Colonic mucosa (tissue), 4 donors: ENCODE measurements at regions not wholly inside any gene's neighbourhood (a gene's known extent, or its start where the extent isn't known, plus 50 kb on each side); places are given as distances from the start of the nearest gene placed in this dataset.

Source experiments
- DNase-seq: peaks from one replicate; pipeline ENCODE4 v3.0.0-alpha.2; 2020
- H3K27ac ChIP-seq: fragments of 200-600 bp; one replicate; pipeline ENCODE4 v1.8.0; 2021
- H3K27me3 ChIP-seq: fragments of 200-600 bp; one replicate; pipeline ENCODE4 v1.8.0; 2021
- H3K36me3 ChIP-seq: fragments of 200-600 bp; one replicate; pipeline ENCODE4 v1.8.0; 2021
- H3K4me1 ChIP-seq: fragments of 200-600 bp; one replicate; pipeline ENCODE4 v1.8.0; 2021; ENCODE audit warnings: mild to moderate bottlenecking
- H3K4me3 ChIP-seq: fragments of 200-600 bp; one replicate; pipeline ENCODE4 v1.8.0; 2021
- H3K9ac ChIP-seq, 2 donors: one replicate each; pipeline ENCODE4 v1.7.0; 2013; ENCODE audit warnings: control low read depth in 2 of 2, low read depth in 2 of 2, low read length in 2 of 2
- H3K9me3 ChIP-seq: fragments of 200-600 bp; one replicate; pipeline ENCODE4 v1.8.0; 2021
- CTCF ChIP-seq: fragments of 200-600 bp; IDR thresholded peaks from one replicate; pipeline ENCODE4 v1.8.0; 2022; ENCODE audit warnings: antibody characterized with exemption, mild to moderate bottlenecking
- intact Hi-C: fragments of 100-400 bp; cut with DNase I; formaldehyde crosslinking; loops from one replicate; pipeline ENCODE4 v1.14.1; 2022
- donor health status: healthy.
- donor health status: DM: no; HTN: no; CAD: no.
- donor health status: DM: no; HTN: no; CAD: no.

GRCh38 chr18:34595690-34596089, 114.4 kb upstream of the DTNA start:
- Histone ChIP-seq H3K4me3 (no peak overlapping the region), H3K27me3 (no peaks in the 10 kb centered on the region), H3K9me3 (no peaks in the 10 kb centered on the region), H3K27ac (no peak overlapping the region), H3K9ac (no peak overlapping the region), H3K36me3 (no peaks in the 10 kb centered on the region), H3K4me1 (no peaks in the 10 kb centered on the region)
- no peak for TF ChIP-seq CTCF
- DNase-seq = no peak
- intact Hi-C loops = loop anchor here (5.0 kb wide), 1 partner anchor 192 kb away; no protein-coding TSS in a partner anchor

GRCh38 chr18:34598120-34598635, 111.9 kb upstream of the DTNA start:
- Histone ChIP-seq H3K9ac (no peak overlapping the region), H3K27ac (no peak overlapping the region), H3K27me3 (no peaks in the 10 kb centered on the region), H3K4me3 (no peak overlapping the region), H3K9me3 (no peaks in the 10 kb centered on the region), H3K36me3 (no peaks in the 10 kb centered on the region), H3K4me1 (no peaks in the 10 kb centered on the region)
- intact Hi-C loops = loop anchor here (5.0 kb wide), 1 partner anchor 189 kb away; no protein-coding TSS in a partner anchor
- no peak for TF ChIP-seq CTCF
- no peak for DNase-seq

- TF ChIP-seq CTCF = no peak
- intact Hi-C loops = no loop called here
Observed at GRCh38 chr18:34600158-34600557, 109.9 kb upstream of the DTNA start.

GRCh38 chr18:34600874-34601656, 109.0 kb upstream of the DTNA start:
- no peak for TF ChIP-seq CTCF
- Histone ChIP-seq H3K4me3 (no peak overlapping the region), H3K27ac (no peak overlapping the region), H3K9me3 (no peaks in the 10 kb centered on the region), H3K4me1 (no peaks in the 10 kb centered on the region), H3K27me3 (no peaks in the 10 kb centered on the region), H3K36me3 (no peaks in the 10 kb centered on the region), H3K9ac (no peak overlapping the region)
- intact Hi-C loops = no loop called here
- no peak for DNase-seq

More at GRCh38 chr18:34600158-34600557, 109.9 kb upstream of the DTNA start:
- H3K4me3 ChIP-seq = no peak overlapping the region
- no peaks in the 10 kb centered on the region for H3K27me3 ChIP-seq
- no peak overlapping the region for H3K27ac ChIP-seq
- no peak for DNase-seq
- no peak overlapping the region for H3K9ac ChIP-seq
- no peaks in the 10 kb centered on the region for H3K4me1 ChIP-seq
- H3K9me3 ChIP-seq = no peaks in the 10 kb centered on the region
- no peaks in the 10 kb centered on the region for H3K36me3 ChIP-seq

GRCh38 chr18:34604591-34604990, 105.5 kb upstream of the DTNA start:
- TF ChIP-seq CTCF = no peak
- Histone ChIP-seq H3K4me3 (no peak overlapping the region), H3K27ac (no peak overlapping the region), H3K9me3 (no peaks in the 10 kb centered on the region), H3K4me1 (no peaks in the 10 kb centered on the region), H3K36me3 (no peaks in the 10 kb centered on the region), H3K9ac (no peak overlapping the region), H3K27me3 (no peaks in the 10 kb centered on the region)
- intact Hi-C loops = no loop called here
- DNase-seq = no peak
